AG09309 (cell line): ENCODE measurements at regions not wholly inside any gene's neighbourhood (a gene's known extent, or its start where the extent isn't known, plus 50 kb on each side); places are given as distances from the start of the nearest gene placed in this dataset.

Experiments
- DNase-seq: peaks from one replicate; pipeline ENCODE4 v3.0.0-alpha.2; 2010; ENCODE audit warnings: low read depth
- H3K4me3 ChIP-seq: 2 replicates; pipeline ENCODE4 v1.5.1; 2011; ENCODE audit warnings: mild to moderate bottlenecking, low read depth, low read length, moderate library complexity; ENCODE audit not compliant: control insufficient read depth
- TF ChIP-seq, protein P1 (sequence below): IDR thresholded peaks from 2 replicates; pipeline ENCODE4 v1.5.1; 2011; ENCODE audit warnings: mild to moderate bottlenecking, low read depth, low read length, inconsistent platforms; ENCODE audit not compliant: insufficient read depth, control insufficient read depth; ENCODE audit errors: missing control alignments

DNA sequence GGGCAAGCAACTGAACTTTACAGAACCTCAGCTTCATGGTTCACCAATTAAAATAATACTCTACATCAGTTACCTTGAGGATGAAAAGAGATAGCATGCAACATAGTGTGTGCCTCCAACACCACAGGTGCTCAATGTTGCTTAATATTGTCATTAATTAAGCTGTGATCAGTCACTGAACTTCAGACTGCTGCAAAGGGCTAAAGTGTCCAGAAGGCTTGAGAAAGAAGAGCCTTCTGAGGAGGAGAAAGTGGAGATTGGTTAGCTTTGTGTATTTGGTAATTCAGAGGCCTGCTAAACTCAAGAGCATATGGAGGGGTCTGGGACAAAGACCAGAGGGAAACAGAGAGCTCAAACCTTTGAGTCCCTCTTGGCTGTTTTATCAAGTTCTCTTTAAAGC lies 66.3 kb upstream of the SELENOP start:
- no peak overlapping the region for H3K4me3 ChIP-seq
- TF ChIP-seq, protein P1, sequence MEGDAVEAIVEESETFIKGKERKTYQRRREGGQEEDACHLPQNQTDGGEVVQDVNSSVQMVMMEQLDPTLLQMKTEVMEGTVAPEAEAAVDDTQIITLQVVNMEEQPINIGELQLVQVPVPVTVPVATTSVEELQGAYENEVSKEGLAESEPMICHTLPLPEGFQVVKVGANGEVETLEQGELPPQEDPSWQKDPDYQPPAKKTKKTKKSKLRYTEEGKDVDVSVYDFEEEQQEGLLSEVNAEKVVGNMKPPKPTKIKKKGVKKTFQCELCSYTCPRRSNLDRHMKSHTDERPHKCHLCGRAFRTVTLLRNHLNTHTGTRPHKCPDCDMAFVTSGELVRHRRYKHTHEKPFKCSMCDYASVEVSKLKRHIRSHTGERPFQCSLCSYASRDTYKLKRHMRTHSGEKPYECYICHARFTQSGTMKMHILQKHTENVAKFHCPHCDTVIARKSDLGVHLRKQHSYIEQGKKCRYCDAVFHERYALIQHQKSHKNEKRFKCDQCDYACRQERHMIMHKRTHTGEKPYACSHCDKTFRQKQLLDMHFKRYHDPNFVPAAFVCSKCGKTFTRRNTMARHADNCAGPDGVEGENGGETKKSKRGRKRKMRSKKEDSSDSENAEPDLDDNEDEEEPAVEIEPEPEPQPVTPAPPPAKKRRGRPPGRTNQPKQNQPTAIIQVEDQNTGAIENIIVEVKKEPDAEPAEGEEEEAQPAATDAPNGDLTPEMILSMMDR: no peak
- no peak for DNase-seq

DNA sequence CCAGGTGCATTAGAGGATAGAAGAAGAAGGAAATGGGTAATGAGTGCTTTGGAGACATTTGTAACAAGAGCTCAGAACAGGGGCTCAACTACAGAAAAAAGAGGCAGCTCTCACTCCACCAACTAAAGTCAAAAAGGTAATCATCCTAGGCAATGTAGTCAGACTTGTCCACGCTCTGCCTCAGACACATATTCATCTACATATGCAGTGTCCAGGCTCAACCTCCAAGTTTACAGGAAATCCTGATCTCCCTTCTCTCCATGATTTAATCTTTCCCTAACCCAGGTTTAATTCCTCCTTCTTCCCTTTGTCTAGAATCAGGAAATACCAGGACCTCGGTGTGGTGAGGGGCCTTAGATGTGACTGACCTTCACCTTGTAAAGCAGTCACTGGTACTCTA lies 65.7 kb upstream of the SELENOP start:
- TF ChIP-seq, protein P1: no peak
- no peak overlapping the region for H3K4me3 ChIP-seq
- DNase-seq: no peak

DNA sequence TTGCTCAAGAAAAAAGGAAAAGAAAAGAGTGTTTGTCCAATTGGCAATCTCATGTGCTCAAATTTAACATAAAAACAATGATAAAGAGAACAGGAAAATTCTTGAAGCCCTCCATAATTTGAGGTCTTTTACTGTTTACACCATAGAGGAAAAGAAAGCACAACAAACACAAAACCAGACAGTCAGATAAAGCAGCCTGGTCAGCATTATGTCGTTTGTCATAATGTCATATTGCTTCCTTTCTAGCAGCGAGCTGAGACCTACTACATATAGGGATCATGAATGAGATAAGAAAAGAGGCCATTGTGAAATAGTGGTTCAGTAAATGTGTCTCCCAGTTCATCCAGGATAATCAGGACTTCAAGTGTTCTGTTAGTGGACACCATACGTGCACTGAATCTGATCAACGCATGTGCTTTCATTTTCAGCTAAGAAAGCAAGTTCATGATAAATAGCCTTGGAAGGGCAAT lies 64.7 kb upstream of the SELENOP start:
- no peak for DNase-seq

DNA sequence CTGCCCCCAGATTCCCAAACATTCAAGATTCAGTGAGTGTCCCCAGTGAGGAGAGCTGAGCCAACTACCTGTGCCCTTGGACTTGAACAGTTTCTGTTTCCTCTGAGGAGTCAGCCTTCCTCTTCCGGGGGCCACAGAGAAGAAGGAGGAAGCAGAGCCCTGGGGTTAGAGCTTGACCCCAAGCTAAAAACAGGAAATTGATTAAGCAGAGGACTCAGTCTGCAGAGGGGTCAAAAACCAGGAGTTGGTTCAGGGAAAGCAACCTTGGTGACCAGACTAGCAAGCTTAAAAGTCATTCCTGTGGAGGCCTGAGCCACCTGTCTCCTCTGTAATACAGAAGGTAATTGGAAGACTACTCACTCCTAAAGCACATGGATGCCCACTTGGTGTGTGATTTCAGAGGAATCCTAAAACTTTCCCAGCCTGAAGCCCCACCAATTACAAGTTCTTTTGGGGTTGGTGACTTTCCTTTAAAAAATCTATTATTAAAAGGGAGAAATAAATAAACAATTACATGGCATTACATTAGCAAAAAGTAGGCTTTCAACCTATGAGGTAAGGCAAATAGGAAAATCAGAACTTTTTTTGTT lies 64.2 kb upstream of the SELENOP start:
- no peak overlapping the region for H3K4me3 ChIP-seq
- no peak for DNase-seq
- TF ChIP-seq, protein P1: no peak

More for the DNA sequence above, 64.7 kb upstream of the SELENOP start:
- TF ChIP-seq, protein P1: no peak
- no peak overlapping the region for H3K4me3 ChIP-seq

DNA sequence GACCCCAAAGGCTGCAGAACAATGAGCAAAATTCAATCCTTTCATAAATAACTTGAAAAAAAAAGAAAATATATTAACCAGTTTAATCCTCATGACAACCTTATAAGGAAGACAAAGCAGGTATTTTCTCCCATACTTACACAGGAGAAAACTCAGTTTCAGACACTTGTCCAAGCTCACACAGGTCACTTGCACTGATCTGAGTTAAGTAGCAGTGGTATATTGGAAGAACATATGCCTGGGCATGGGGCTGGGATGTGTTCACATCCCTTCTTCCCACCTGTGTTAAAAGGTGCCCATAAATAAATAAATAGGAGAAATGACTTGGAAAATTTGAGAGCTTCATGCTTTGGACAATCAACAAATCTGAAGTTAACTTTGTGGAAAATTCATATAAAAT lies 63.5 kb upstream of the SELENOP start:
- TF ChIP-seq, protein P1: no peak
- no peak overlapping the region for H3K4me3 ChIP-seq
- DNase-seq: no peak

DNA sequence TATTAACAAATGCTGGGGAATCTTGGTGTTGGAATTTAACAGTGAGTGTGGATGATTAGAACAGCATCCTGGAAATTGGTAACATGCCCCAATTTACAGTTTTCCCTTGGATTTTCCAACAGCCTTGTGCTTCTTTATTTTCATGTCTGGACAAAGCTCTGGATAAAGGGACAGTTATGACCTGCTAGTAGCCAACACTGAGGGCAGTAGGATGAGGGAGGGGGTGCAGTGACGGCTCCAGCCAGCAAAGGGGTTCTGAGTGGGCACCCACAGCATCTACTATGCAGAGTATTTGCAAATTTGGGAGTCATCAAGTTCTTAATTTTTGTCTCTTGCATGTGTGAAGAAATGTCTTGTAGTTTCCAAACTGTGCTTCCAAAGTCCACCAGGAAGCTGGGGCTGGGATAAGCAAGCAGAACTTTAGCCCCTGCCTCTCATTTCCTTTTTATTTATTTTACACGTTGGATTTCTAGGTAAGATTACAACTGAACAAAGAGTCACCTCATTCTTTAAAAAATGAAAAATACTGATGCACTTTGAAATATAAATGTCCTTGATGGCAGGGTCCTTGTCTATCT lies 63.0 kb upstream of the SELENOP start:
- TF ChIP-seq, protein P1: no peak

DNA sequence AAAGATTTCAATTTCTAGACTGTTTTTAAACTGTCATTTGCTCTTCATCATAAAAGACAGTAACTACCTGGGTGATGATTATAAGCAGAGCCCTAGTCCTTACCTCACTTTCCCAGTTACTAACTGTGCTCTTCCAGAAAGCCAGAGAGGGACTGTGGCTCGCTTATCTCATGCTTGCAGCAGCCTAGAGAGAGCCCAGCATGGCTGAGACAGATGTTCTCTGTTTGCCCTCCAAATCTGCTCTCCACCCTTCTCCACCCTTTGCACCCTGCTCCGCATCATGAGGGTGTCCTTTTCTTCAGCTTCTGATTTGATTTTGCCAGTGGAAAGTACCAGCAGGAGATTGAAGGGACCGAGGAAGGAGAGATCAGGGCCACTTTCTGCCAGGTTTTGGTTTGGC lies 61.2 kb upstream of the SELENOP start:
- no peak for DNase-seq
- TF ChIP-seq, protein P1: no peak
- no peak overlapping the region for H3K4me3 ChIP-seq

More for the DNA sequence above, 63.0 kb upstream of the SELENOP start:
- no peak overlapping the region for H3K4me3 ChIP-seq
- no peak for DNase-seq
